HG03565 (cell line): ENCODE measurements at regions not wholly inside any gene's neighbourhood (a gene's known extent, or its start where the extent isn't known, plus 50 kb on each side); places are given as distances from the start of the nearest gene placed in this dataset.

Experiments used
- ATAC-seq: cut with Tn5 transposase; IDR thresholded peaks from one replicate; pipeline ENCODE4 v1.9.1; 2021; ENCODE audit warnings: mild to moderate bottlenecking, moderate library complexity; ENCODE audit not compliant: unreplicated experiment

- no peak for ATAC-seq
Measured at GRCh38 chr5:51746023-51746422, 362.8 kb downstream of the ISL1 start.

GRCh38 chr5:51748647-51749046 is 365.4 kb downstream of the ISL1 start:
- ATAC-seq = no peak
